GM18507 (cell line): ENCODE measurements at regions not wholly inside any gene's neighbourhood (a gene's known extent, or its start where the extent isn't known, plus 50 kb on each side); places are given as distances from the start of the nearest gene placed in this dataset.
"Not testable (repeated sequence)": the region's sequence is repeated elsewhere in the genome, so short reads cannot be mapped to it uniquely, and the experiment has no call there.

Source experiments
- DNase-seq: peaks from one replicate; pipeline ENCODE4 v3.0.0; 2011; ENCODE audit warnings: low read depth; ENCODE audit not compliant: insufficient read length; ENCODE audit errors: extremely low spot score
- FAIRE-seq: peaks from 2 replicates; lab custom pipeline; 2011; peaks lifted over from hg19 to GRCh38; lab: Jason Lieb, UNC

GRCh38 chr6:119521251-119521650 is 171.7 kb upstream of the MAN1A1 start:
- no peak for DNase-seq
- no peak for FAIRE-seq

GRCh38 chr6:119517428-119517827 is 167.9 kb upstream of the MAN1A1 start:
- FAIRE-seq, result peak; percentile 46
- no peak for DNase-seq

- DNase-seq (no peak), FAIRE-seq (no peak)
These were observed 164.8 kb upstream of the MAN1A1 start for GRCh38 chr6:119514345-119514744.

- FAIRE-seq, result no peak
- no peak for DNase-seq
These were observed 161.5 kb upstream of the MAN1A1 start for GRCh38 chr6:119511024-119511423.

GRCh38 chr6:119510246-119510645 is 160.7 kb upstream of the MAN1A1 start:
- FAIRE-seq (no peak), DNase-seq (no peak)

GRCh38 chr6:119506631-119507174 is 157.1 kb upstream of the MAN1A1 start:
- FAIRE-seq (no peak), DNase-seq (no peak)

- FAIRE-seq (peak; percentile 18), DNase-seq (no peak)
These were observed 152.4 kb upstream of the MAN1A1 start for GRCh38 chr6:119501798-119502483.

- FAIRE-seq (no peak), DNase-seq (no peak)
These were observed 150.2 kb upstream of the MAN1A1 start for GRCh38 chr6:119499797-119500196.

GRCh38 chr6:119497988-119498727 is 148.6 kb upstream of the MAN1A1 start:
- FAIRE-seq (no peak), DNase-seq (no peak)

- DNase-seq (no peak), FAIRE-seq (no peak)
These were observed 145.7 kb upstream of the MAN1A1 start for GRCh38 chr6:119495230-119495683.

- FAIRE-seq (no peak), DNase-seq (no peak)
These were observed 144.4 kb upstream of the MAN1A1 start for GRCh38 chr6:119493980-119494379.

- FAIRE-seq, DNase-seq: not testable (repeated sequence)
These were observed 141.6 kb upstream of the MAN1A1 start for GRCh38 chr6:119491112-119491511.

GRCh38 chr6:119490050-119490449 is 140.5 kb upstream of the MAN1A1 start:
- FAIRE-seq, DNase-seq: not testable (repeated sequence)

GRCh38 chr6:119484598-119484997 is 135.0 kb upstream of the MAN1A1 start:
- FAIRE-seq, result no peak
- DNase-seq, result no peak

- no peak for DNase-seq
- no peak for FAIRE-seq
These were observed 134.3 kb upstream of the MAN1A1 start for GRCh38 chr6:119483908-119484307.

GRCh38 chr6:119482850-119483285 is 133.3 kb upstream of the MAN1A1 start:
- no peak for DNase-seq
- FAIRE-seq, result no peak

- FAIRE-seq, result no peak
- DNase-seq, result no peak
These were observed 132.4 kb upstream of the MAN1A1 start for GRCh38 chr6:119481976-119482375.

- DNase-seq, result no peak
- no peak for FAIRE-seq
These were observed 131.5 kb upstream of the MAN1A1 start for GRCh38 chr6:119480961-119481497.

GRCh38 chr6:119479860-119480655 is 130.5 kb upstream of the MAN1A1 start:
- no peak for DNase-seq
- FAIRE-seq, result no peak

GRCh38 chr6:119476554-119476953 is 127.0 kb upstream of the MAN1A1 start:
- FAIRE-seq (peak; percentile 47), DNase-seq (no peak)
